C4-2B (cell line): ENCODE measurements at regions not wholly inside any gene's neighbourhood (a gene's known extent, or its start where the extent isn't known, plus 50 kb on each side); places are given as distances from the start of the nearest gene placed in this dataset.

Source experiments
- H3K27ac ChIP-seq: fragments of 450-650 bp; 2 replicates; pipeline ENCODE4 v1.5.1; 2017
- CTCF ChIP-seq: fragments of 450-650 bp; conservative IDR thresholded peaks from 2 replicates; pipeline ENCODE4 v1.5.1; 2017; ENCODE audit warnings: mild to moderate bottlenecking
- ZFX ChIP-seq: fragments of 450-650 bp; IDR thresholded peaks from 2 replicates; pipeline ENCODE4 v1.6.1; 2017

- H3K27ac ChIP-seq, result no peak overlapping the region
- TF ChIP-seq CTCF (no peak), ZFX (no peak)
Observed at GRCh38 chr3:22451501-22451900, 700.5 kb upstream of the ZNF385D start.

GRCh38 chr3:22453906-22454535, 703.0 kb upstream of the ZNF385D start:
- H3K27ac ChIP-seq, result no peak overlapping the region
- TF ChIP-seq CTCF, result no peak
- TF ChIP-seq ZFX, result no peak

- TF ChIP-seq ZFX, result no peak
- TF ChIP-seq CTCF, result no peak
- H3K27ac ChIP-seq, result no peak overlapping the region
Observed at GRCh38 chr3:22469995-22470394, 719.0 kb upstream of the ZNF385D start.

- no peak overlapping the region for H3K27ac ChIP-seq
- TF ChIP-seq ZFX (no peak), CTCF (no peak)
Observed at GRCh38 chr3:22471557-22471956, 720.5 kb upstream of the ZNF385D start.

- H3K27ac ChIP-seq, result no peak overlapping the region
- TF ChIP-seq CTCF, result no peak
- TF ChIP-seq ZFX, result no peak
Observed at GRCh38 chr3:22474706-22475445, 723.9 kb upstream of the ZNF385D start.

- no peak for TF ChIP-seq ZFX
- no peak for TF ChIP-seq CTCF
- H3K27ac ChIP-seq, result no peak overlapping the region
Observed at GRCh38 chr3:22475665-22476240, 724.7 kb upstream of the ZNF385D start.

- no peak for TF ChIP-seq ZFX
- no peak for TF ChIP-seq CTCF
- H3K27ac ChIP-seq, result no peak overlapping the region
Observed at GRCh38 chr3:22476976-22477375, 726.0 kb upstream of the ZNF385D start.
